ENCODE measurements at regions not wholly inside any gene's neighbourhood (a gene's known extent, or its start where the extent isn't known, plus 50 kb on each side); places are given as distances from the start of the nearest gene placed in this dataset.

DNA sequence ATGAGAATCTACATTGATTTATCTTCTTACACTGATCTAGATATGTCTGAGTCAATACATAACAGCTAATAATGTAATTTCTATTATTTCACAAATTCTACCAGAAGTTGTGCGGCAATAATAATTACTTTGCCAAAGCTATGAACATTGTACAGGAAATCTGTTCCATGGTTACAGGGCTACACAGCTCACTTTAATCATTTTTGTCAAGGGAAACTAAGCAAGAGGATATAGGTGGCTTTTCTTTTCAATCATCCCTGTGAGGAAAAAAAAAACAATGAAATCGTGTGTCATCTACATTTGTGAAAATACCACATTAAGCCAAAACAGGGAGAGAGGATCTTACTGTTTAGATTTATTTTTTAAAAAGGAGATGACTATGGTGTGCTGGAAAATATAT is 717.4 kb downstream of the NR2F1-AS1 start:
- WGBS, result 91% methylated on average over 2 of the region's 2 CpGs
- H3K36me3 ChIP-seq (ENCODE audit: control insufficient read depth in 2 of 2, insufficient read depth in 2 of 2, low read length in 1 of 2), result no peaks in the 10 kb centered on the region
- no peak for DNase-seq (ENCODE audit: low read depth in 6 of 9, low spot score in 9 of 9)
- H3K27ac ChIP-seq (ENCODE audit: low read depth in 1 of 2, low read length in 1 of 2), result no peak overlapping the region
- no peaks in the 10 kb centered on the region for H3K4me1 ChIP-seq (ENCODE audit: control insufficient read depth in 2 of 2, insufficient read depth in 2 of 2, low read length in 2 of 2)
- H3K27me3 ChIP-seq (ENCODE audit: control insufficient read depth in 2 of 2, insufficient read depth in 1 of 2, low read length in 1 of 2), result no peaks in the 10 kb centered on the region
- H3K4me3 ChIP-seq (ENCODE audit: low read length in 2 of 2), result no peak overlapping the region
- no peaks in the 10 kb centered on the region for H3K9me3 ChIP-seq (ENCODE audit: control insufficient read depth in 2 of 2, insufficient read depth in 1 of 2, low read length in 1 of 2)

DNA sequence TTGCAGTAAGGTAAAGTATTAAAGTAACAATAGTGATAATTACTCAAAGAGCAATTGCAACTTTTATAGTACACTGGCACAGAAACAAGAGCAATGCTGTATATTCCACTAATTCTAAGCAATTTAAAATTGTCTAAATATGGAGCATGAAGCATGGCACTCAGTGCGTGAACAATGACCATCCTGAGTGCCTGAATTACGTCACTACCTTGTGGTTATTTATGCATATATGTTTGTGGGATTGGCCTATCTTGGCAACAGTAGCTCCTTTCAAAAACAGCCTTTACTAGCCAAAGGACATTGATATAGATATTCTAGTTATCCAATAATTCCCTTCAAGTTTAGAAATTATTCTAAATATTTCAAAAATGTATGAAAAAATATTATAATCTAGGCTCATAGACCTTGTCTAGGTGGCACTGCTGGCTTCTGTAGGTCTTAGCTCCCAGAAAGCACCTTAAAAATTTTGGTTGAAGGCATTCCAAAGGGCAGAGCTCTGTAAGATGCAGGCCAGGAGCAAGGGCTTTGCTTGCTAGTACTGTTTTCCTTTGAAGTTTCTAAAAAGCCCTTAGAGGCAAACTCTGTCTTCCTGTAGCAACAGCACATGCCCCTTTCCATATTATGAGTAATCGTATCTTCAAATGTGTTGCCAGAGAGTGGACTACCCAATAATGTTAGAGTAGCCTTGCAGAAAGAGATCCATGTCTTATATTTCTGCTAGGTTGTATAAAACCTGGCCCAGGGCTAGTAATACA is 719.3 kb downstream of the NR2F1-AS1 start:
- 82% methylated on average over 3 of the region's 3 CpGs for WGBS
- no peak overlapping the region for H3K27ac ChIP-seq (ENCODE audit: low read depth in 1 of 2, low read length in 1 of 2)

DNA sequence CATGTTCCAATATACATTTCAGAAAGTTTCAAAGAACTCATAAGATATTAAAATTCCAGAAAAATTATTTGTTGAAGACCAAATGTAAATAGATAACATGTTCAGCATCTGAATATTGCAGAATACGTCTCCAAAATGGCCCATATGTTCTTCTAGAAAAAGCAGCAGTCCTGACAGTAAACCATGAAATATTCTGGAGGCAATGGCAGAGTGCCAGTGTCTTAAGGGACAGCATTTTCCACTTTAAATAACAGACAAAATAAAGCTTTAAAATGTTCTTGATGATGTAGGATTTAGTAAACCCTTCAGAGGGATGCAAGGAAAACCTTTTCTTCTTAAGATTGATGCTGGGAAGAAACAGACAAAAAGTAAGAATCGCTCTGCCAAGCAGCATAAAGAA is 721.0 kb downstream of the NR2F1-AS1 start:
- Histone ChIP-seq H3K9me3 (ENCODE audit: control insufficient read depth in 2 of 2, insufficient read depth in 1 of 2, low read length in 1 of 2) (no peaks in the 10 kb centered on the region), H3K36me3 (ENCODE audit: control insufficient read depth in 2 of 2, insufficient read depth in 2 of 2, low read length in 1 of 2) (no peaks in the 10 kb centered on the region), H3K27me3 (ENCODE audit: control insufficient read depth in 2 of 2, insufficient read depth in 1 of 2, low read length in 1 of 2) (no peaks in the 10 kb centered on the region), H3K4me3 (ENCODE audit: low read length in 2 of 2) (no peak overlapping the region), H3K27ac (ENCODE audit: low read depth in 1 of 2, low read length in 1 of 2) (no peak overlapping the region), H3K4me1 (ENCODE audit: control insufficient read depth in 2 of 2, insufficient read depth in 2 of 2, low read length in 2 of 2) (no peaks in the 10 kb centered on the region)
- no peak for DNase-seq (ENCODE audit: low read depth in 6 of 9, low spot score in 9 of 9)
- WGBS, result 90% methylated on average over 2 of the region's 2 CpGs

More for the DNA sequence above, 719.3 kb downstream of the NR2F1-AS1 start:
- H3K27me3 ChIP-seq (ENCODE audit: control insufficient read depth in 2 of 2, insufficient read depth in 1 of 2, low read length in 1 of 2), result no peaks in the 10 kb centered on the region
- H3K36me3 ChIP-seq (ENCODE audit: control insufficient read depth in 2 of 2, insufficient read depth in 2 of 2, low read length in 1 of 2), result no peaks in the 10 kb centered on the region
- H3K4me1 ChIP-seq (ENCODE audit: control insufficient read depth in 2 of 2, insufficient read depth in 2 of 2, low read length in 2 of 2), result no peaks in the 10 kb centered on the region
- H3K4me3 ChIP-seq (ENCODE audit: low read length in 2 of 2), result no peak overlapping the region
- H3K9me3 ChIP-seq (ENCODE audit: control insufficient read depth in 2 of 2, insufficient read depth in 1 of 2, low read length in 1 of 2), result no peaks in the 10 kb centered on the region
- DNase-seq (ENCODE audit: low read depth in 6 of 9, low spot score in 9 of 9), result no peak

DNA sequence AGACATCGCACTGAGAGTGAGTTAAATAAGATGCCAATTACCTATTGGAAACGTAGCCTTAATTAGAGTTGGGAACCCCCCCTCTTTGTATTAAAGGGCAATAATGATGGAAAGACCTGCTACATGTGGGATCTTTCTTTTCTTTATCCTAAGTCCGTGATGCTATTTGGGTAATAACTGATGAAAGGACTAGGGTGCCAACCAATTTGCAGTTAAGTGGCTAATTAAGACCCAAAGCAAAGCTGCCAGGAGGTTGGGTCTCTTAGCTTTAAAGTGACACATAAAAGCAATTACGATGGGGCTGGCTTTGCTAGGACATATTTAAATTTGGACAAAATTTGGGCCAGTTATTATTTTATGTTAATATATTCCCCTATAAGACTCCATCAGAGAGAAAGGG is 728.8 kb downstream of the NR2F1-AS1 start:
- no peak overlapping the region for H3K27ac ChIP-seq (ENCODE audit: low read depth in 1 of 2, low read length in 1 of 2)
- no peak overlapping the region for H3K4me3 ChIP-seq (ENCODE audit: low read length in 2 of 2)
- no peak for DNase-seq (ENCODE audit: low read depth in 6 of 9, low spot score in 9 of 9)
- no peaks in the 10 kb centered on the region for H3K27me3 ChIP-seq (ENCODE audit: control insufficient read depth in 2 of 2, insufficient read depth in 1 of 2, low read length in 1 of 2)
- 79% methylated on average over 4 of the region's 4 CpGs for WGBS
- no peaks in the 10 kb centered on the region for H3K4me1 ChIP-seq (ENCODE audit: control insufficient read depth in 2 of 2, insufficient read depth in 2 of 2, low read length in 2 of 2)
- no peaks in the 10 kb centered on the region for H3K36me3 ChIP-seq (ENCODE audit: control insufficient read depth in 2 of 2, insufficient read depth in 2 of 2, low read length in 1 of 2)
- H3K9me3 ChIP-seq (ENCODE audit: control insufficient read depth in 2 of 2, insufficient read depth in 1 of 2, low read length in 1 of 2), result no peaks in the 10 kb centered on the region

DNA sequence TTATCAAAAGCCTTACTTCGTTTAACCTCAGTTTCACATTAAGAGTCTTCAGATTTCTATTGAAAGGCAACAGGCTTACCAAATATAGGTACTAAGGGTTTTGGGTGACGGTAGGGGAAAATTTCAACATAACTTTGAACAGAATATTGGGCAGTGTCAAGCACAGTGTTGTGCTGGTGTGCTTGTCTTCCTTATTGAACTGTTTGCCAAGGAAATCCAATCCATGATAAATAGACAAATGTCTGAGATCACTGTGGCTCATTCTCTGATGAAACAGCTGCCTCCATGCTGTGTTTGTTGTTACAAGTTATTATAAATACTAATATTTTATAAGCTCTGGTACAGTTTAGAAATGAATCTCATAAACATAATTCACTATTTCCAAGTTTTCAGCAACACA is 730.1 kb downstream of the NR2F1-AS1 start:
- WGBS, result 79% methylated on average over 2 of the region's 2 CpGs
- Histone ChIP-seq H3K4me1 (ENCODE audit: control insufficient read depth in 2 of 2, insufficient read depth in 2 of 2, low read length in 2 of 2) (no peaks in the 10 kb centered on the region), H3K9me3 (ENCODE audit: control insufficient read depth in 2 of 2, insufficient read depth in 1 of 2, low read length in 1 of 2) (no peaks in the 10 kb centered on the region)

DNA sequence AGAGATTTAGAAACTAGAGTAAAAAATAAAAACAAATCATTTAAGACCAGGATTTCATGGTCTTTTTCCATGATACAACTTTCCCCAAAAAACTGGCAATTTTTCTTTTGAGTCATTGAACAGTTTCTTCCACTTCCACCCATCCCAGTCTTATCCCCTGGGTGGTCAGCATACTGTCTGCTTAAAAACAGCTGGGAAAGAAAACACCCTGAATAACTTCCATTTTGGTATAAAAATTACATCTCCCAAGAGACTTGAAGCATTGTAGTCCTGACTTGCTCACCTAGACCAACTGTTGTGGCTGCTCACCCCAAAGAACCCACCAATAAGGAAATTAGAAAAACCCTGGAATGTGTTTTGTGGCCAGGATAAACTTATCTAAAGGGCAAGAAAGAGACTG is 731.3 kb downstream of the NR2F1-AS1 start:
- no peaks in the 10 kb centered on the region for H3K9me3 ChIP-seq (ENCODE audit: control insufficient read depth in 2 of 2, insufficient read depth in 1 of 2, low read length in 1 of 2)
- no peaks in the 10 kb centered on the region for H3K27me3 ChIP-seq (ENCODE audit: control insufficient read depth in 2 of 2, insufficient read depth in 1 of 2, low read length in 1 of 2)
- H3K27ac ChIP-seq (ENCODE audit: low read depth in 1 of 2, low read length in 1 of 2), result no peak overlapping the region
- DNase-seq (ENCODE audit: low read depth in 6 of 9, low spot score in 9 of 9), result no peak
- no peaks in the 10 kb centered on the region for H3K4me1 ChIP-seq (ENCODE audit: control insufficient read depth in 2 of 2, insufficient read depth in 2 of 2, low read length in 2 of 2)
- H3K4me3 ChIP-seq (ENCODE audit: low read length in 2 of 2), result no peak overlapping the region
- no peaks in the 10 kb centered on the region for H3K36me3 ChIP-seq (ENCODE audit: control insufficient read depth in 2 of 2, insufficient read depth in 2 of 2, low read length in 1 of 2)

More for the DNA sequence above, 730.1 kb downstream of the NR2F1-AS1 start:
- H3K4me3 ChIP-seq (ENCODE audit: low read length in 2 of 2), result no peak overlapping the region
- no peaks in the 10 kb centered on the region for H3K27me3 ChIP-seq (ENCODE audit: control insufficient read depth in 2 of 2, insufficient read depth in 1 of 2, low read length in 1 of 2)
- no peak for DNase-seq (ENCODE audit: low read depth in 6 of 9, low spot score in 9 of 9)
- no peaks in the 10 kb centered on the region for H3K36me3 ChIP-seq (ENCODE audit: control insufficient read depth in 2 of 2, insufficient read depth in 2 of 2, low read length in 1 of 2)
- no peak overlapping the region for H3K27ac ChIP-seq (ENCODE audit: low read depth in 1 of 2, low read length in 1 of 2)

DNA sequence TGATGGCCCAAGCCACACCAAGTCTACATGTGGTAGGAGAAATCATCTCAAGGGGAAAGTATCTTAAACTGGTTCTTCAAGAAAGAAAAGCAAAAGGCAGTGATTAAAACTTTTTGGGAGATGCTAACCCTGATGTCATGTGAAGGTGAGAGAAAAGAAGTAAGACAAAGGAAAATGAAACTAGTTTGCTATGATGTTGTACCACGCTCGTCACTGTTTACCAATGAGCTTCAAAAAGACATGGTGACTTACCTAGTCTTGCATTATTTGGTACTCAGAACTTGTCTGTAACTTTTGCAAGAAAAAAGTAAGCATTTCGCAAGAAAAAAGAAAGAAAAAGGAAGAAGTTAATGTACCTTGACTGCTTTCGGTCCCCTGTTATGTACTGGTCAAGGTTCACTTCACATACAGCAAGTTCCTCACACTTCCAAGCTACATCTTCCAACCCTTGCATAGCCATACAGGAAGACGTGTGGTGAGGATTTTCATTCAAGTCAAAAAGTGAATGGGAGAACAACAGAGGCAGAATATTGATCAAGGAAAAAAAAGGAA is 739.3 kb downstream of the NR2F1-AS1 start:
- no peak for DNase-seq (ENCODE audit: low read depth in 6 of 9, low spot score in 9 of 9)
- Histone ChIP-seq H3K36me3 (ENCODE audit: control insufficient read depth in 2 of 2, insufficient read depth in 2 of 2, low read length in 1 of 2) (no peaks in the 10 kb centered on the region), H3K4me1 (ENCODE audit: control insufficient read depth in 2 of 2, insufficient read depth in 2 of 2, low read length in 2 of 2) (no peaks in the 10 kb centered on the region), H3K4me3 (ENCODE audit: low read length in 2 of 2) (no peak overlapping the region), H3K27ac (ENCODE audit: low read depth in 1 of 2, low read length in 1 of 2) (no peak overlapping the region), H3K27me3 (ENCODE audit: control insufficient read depth in 2 of 2, insufficient read depth in 1 of 2, low read length in 1 of 2) (no peaks in the 10 kb centered on the region), H3K9me3 (ENCODE audit: control insufficient read depth in 2 of 2, insufficient read depth in 1 of 2, low read length in 1 of 2) (no peaks in the 10 kb centered on the region)
- WGBS, result 90% methylated on average over 5 of the region's 5 CpGs

DNA sequence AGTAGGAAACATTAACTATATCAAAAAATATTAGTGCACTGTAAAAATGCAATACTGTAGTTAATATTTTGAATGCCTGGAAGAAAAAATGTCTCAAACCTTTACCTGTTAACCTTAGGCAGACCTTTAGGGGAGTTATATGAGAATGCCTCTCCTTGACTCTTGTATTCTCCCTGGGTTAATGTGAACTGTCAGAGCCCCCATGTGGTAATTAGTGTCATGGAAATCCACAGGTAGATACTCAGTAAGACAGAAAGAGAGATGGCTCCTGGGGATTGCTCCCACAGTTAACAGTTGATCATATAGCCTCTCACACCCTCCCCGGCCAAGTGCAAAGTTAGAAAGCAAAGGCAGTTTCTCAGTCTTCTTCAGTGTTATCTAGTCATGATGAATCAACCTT is 742.8 kb downstream of the NR2F1-AS1 start:
- H3K27ac ChIP-seq (ENCODE audit: low read depth in 1 of 2, low read length in 1 of 2), result no peak overlapping the region
- WGBS, result 76% methylated on average over 1 of the region's 1 CpG
- H3K36me3 ChIP-seq (ENCODE audit: control insufficient read depth in 2 of 2, insufficient read depth in 2 of 2, low read length in 1 of 2), result no peaks in the 10 kb centered on the region
- H3K4me3 ChIP-seq (ENCODE audit: low read length in 2 of 2), result no peak overlapping the region
- no peak for DNase-seq (ENCODE audit: low read depth in 6 of 9, low spot score in 9 of 9)
- H3K4me1 ChIP-seq (ENCODE audit: control insufficient read depth in 2 of 2, insufficient read depth in 2 of 2, low read length in 2 of 2), result no peaks in the 10 kb centered on the region
- H3K9me3 ChIP-seq (ENCODE audit: control insufficient read depth in 2 of 2, insufficient read depth in 1 of 2, low read length in 1 of 2), result peaks cover 0 to 15% of the 10 kb centered on the region in 2 donors
- H3K27me3 ChIP-seq (ENCODE audit: control insufficient read depth in 2 of 2, insufficient read depth in 1 of 2, low read length in 1 of 2), result no peaks in the 10 kb centered on the region

DNA sequence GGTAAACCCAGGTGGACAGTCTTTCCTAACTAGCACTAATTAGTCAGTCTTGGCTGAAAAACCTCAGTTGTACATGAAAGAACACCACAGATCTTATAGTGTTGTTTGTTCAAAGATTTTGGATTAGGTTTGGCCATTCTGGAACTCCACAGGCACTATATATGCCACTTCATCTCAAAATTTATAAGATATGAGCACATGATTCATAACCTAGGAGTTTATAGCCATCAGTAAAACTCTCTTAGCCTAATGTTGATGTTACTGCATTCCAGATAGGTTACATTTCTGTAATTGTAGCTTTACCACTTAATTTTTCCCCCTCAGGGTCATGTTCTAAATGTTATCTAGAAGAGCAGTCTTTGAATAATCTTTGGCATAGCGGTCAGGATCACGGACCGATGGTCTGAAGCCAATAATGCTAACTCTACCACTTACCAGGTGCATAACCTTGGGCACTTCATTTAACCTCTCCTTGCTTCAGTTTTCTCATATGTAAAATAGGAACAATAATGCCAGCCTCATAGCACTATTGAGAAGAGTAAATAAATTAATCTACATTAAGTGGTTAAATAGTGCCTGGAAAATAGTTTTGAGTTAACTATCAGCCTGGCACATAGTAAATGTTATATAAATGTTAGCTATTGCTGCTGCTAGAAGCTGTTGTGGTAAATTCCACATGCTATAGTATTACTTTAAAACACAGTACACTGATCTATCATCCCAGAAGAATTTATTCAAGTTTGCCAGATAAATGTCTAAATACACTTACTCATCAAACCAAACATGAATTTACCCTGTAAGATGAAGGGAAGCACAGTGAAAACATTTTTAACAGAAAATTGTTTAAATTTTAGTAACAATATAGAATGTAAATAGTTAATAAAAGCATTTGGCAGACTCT is 743.9 kb downstream of the NR2F1-AS1 start:
- WGBS, result 98% methylated on average over 3 of the region's 3 CpGs
- no peaks in the 10 kb centered on the region for H3K4me1 ChIP-seq (ENCODE audit: control insufficient read depth in 2 of 2, insufficient read depth in 2 of 2, low read length in 2 of 2)
- H3K27me3 ChIP-seq (ENCODE audit: control insufficient read depth in 2 of 2, insufficient read depth in 1 of 2, low read length in 1 of 2), result no peaks in the 10 kb centered on the region
- no peak overlapping the region for H3K27ac ChIP-seq (ENCODE audit: low read depth in 1 of 2, low read length in 1 of 2)
- H3K36me3 ChIP-seq (ENCODE audit: control insufficient read depth in 2 of 2, insufficient read depth in 2 of 2, low read length in 1 of 2), result no peaks in the 10 kb centered on the region
- DNase-seq (ENCODE audit: low read depth in 6 of 9, low spot score in 9 of 9), result no peak
- H3K4me3 ChIP-seq (ENCODE audit: low read length in 2 of 2), result no peak overlapping the region
- H3K9me3 ChIP-seq (ENCODE audit: control insufficient read depth in 2 of 2, insufficient read depth in 1 of 2, low read length in 1 of 2), result peaks cover 0 to 15% of the 10 kb centered on the region in 2 donors
